Keratinocyte (primary cell): ENCODE measurements at regions not wholly inside any gene's neighbourhood (a gene's known extent, or its start where the extent isn't known, plus 50 kb on each side); places are given as distances from the start of the nearest gene placed in this dataset.

Experiments
- DNase-seq: peaks from one replicate; pipeline ENCODE4 v3.0.0-alpha.2; 2011; ENCODE audit warnings: low read depth, missing footprints, low spot score
- FAIRE-seq: peaks from 2 replicates; lab custom pipeline; 2011; peaks lifted over from hg19 to GRCh38; lab: Jason Lieb, UNC
- H2AFZ ChIP-seq: 2 replicates; pipeline ENCODE4 v1.6.0; 2012; ENCODE audit warnings: low read length, control low read depth, inconsistent platforms; ENCODE audit not compliant: control insufficient read depth
- H3K27ac ChIP-seq: 2 replicates; pipeline ENCODE4 v1.5.1; 2011; ENCODE audit warnings: low read length; ENCODE audit not compliant: control insufficient read depth, insufficient read depth
- H3K27me3 ChIP-seq: 3 replicates; pipeline ENCODE4 v1.6.0; 2011; ENCODE audit warnings: low read length; ENCODE audit not compliant: control insufficient read depth, insufficient read depth; ENCODE audit errors: extremely low read depth
- H3K36me3 ChIP-seq, 2 experiments: 2 replicates in 1 of 2; 3 replicates in 1 of 2; pipeline ENCODE4 v1.5.1; 2011; ENCODE audit warnings: low read length in 2 of 2, mild to moderate bottlenecking in 1 of 2; ENCODE audit not compliant: control insufficient read depth in 2 of 2, insufficient read depth in 2 of 2; ENCODE audit errors: extremely low read depth in 1 of 2
- H3K4me1 ChIP-seq: 3 replicates; pipeline ENCODE4 v1.5.1; 2011; ENCODE audit warnings: low read length; ENCODE audit not compliant: control insufficient read depth, insufficient read depth; ENCODE audit errors: extremely low read depth
- H3K4me2 ChIP-seq: 3 replicates; pipeline ENCODE4 v1.6.0; 2011; ENCODE audit warnings: low read depth, low read length; ENCODE audit not compliant: control insufficient read depth, insufficient read depth; ENCODE audit errors: extremely low read depth
- H3K4me3 ChIP-seq, 3 experiments: fragments of 200-600 bp in 1 of 3; sonication (generic) in 1 of 3; 2 replicates in 2 of 3; 3 replicates in 1 of 3; pipeline ENCODE4 v1.5.1; 2011 to 2016; ENCODE audit warnings: low read length in 3 of 3, mild to moderate bottlenecking in 3 of 3, control low read depth in 2 of 3, inconsistent platforms in 1 of 3, low read depth in 1 of 3, mixed read lengths in 1 of 3, mixed run types in 1 of 3, moderate library complexity in 1 of 3; ENCODE audit not compliant: control insufficient read depth in 2 of 3, insufficient read depth in 2 of 3; ENCODE audit errors: extremely low read depth in 1 of 3
- H3K79me2 ChIP-seq: 2 replicates; pipeline ENCODE4 v1.6.0; 2012; ENCODE audit warnings: low read length; ENCODE audit not compliant: control insufficient read depth, insufficient read depth
- H3K9ac ChIP-seq: 3 replicates; pipeline ENCODE4 v1.6.0; 2011; ENCODE audit warnings: low read length; ENCODE audit not compliant: control insufficient read depth, insufficient read depth; ENCODE audit errors: extremely low read depth
- H3K9me1 ChIP-seq: 3 replicates; pipeline ENCODE4 v1.6.0; 2011; ENCODE audit warnings: low read length; ENCODE audit not compliant: control insufficient read depth, insufficient read depth; ENCODE audit errors: extremely low read depth
- H3K9me3 ChIP-seq: 2 replicates; pipeline ENCODE4 v1.5.1; 2012; ENCODE audit warnings: low read depth, low read length; ENCODE audit not compliant: control insufficient read depth
- H4K20me1 ChIP-seq: 3 replicates; pipeline ENCODE4 v1.6.0; 2011; ENCODE audit warnings: low read length; ENCODE audit not compliant: control insufficient read depth, insufficient read depth; ENCODE audit errors: extremely low read depth
- CTCF ChIP-seq, 3 experiments: IDR thresholded peaks in 1 of 3; conservative IDR thresholded peaks in 1 of 3; optimal IDR thresholded peaks in 1 of 3; 2 replicates in 2 of 3; 3 replicates in 1 of 3; pipeline versions ENCODE3 to v1.5.1; 2011; ENCODE audit warnings: low read length in 3 of 3, mild to moderate bottlenecking in 3 of 3, moderate library complexity in 2 of 3, control low read depth in 1 of 3, inconsistent platforms in 1 of 3; ENCODE audit not compliant: insufficient read depth in 2 of 3; ENCODE audit errors: extremely low read depth in 1 of 3
- EZH2 ChIP-seq: IDR thresholded peaks from one replicate; pipeline ENCODE4 v1.6.1; 2012; ENCODE audit warnings: inconsistent platforms, mild to moderate bottlenecking, low read length, moderate library complexity
- dilution Hi-C: fragments of 300-500 bp; cut with MboI; formaldehyde crosslinking; loops from one replicate; pipeline ENCODE4 v1.7.0; 2020; ENCODE audit warnings: low sequenced_read_pairs; ENCODE audit not compliant: extremely low pct_ligation_motif_present

GRCh38 chr5:68658810-68659372 is 434.9 kb upstream of the SLC30A5 start:
- FAIRE-seq, result no peak

GRCh38 chr5:68659881-68660280 is 433.9 kb upstream of the SLC30A5 start:
- FAIRE-seq (no peak), DNase-seq (no peak)
- no peak for TF ChIP-seq EZH2
- Histone ChIP-seq H3K27ac (no peak overlapping the region), H3K79me2 (no peaks in the 10 kb centered on the region), H3K27me3 (no peaks in the 10 kb centered on the region), H3K9me3 (no peaks in the 10 kb centered on the region), H3K36me3 (no peaks in the 10 kb centered on the region), H3K9ac (no peak overlapping the region), H3K4me2 (no peak overlapping the region), H3K9me1 (no peaks in the 10 kb centered on the region), H3K4me3 (no peak overlapping the region), H3K4me1 (peaks cover 4% of the 10 kb centered on the region), H4K20me1 (no peaks in the 10 kb centered on the region), H2AFZ (no peak overlapping the region)
- dilution Hi-C loops, result no loop called here

More at GRCh38 chr5:68658810-68659372, 434.9 kb upstream of the SLC30A5 start:
- H3K27me3 ChIP-seq, result no peaks in the 10 kb centered on the region
- H3K4me2 ChIP-seq, result no peak overlapping the region
- no peak overlapping the region for H3K9ac ChIP-seq
- no peaks in the 10 kb centered on the region for H3K9me3 ChIP-seq
- H3K27ac ChIP-seq, result no peak overlapping the region
- no peaks in the 10 kb centered on the region for H3K9me1 ChIP-seq
- TF ChIP-seq CTCF (optimal IDR thresholded peaks at IDR 0.05 in 1 of 3, IDR thresholded peaks at IDR 0.05 in 1 of 3, conservative IDR thresholded peaks at IDR 0.05 in 1 of 3; ENCODE audit: extremely low read depth in 1 of 3, insufficient read depth in 2 of 3, low read length in 3 of 3) (no peak), EZH2 (no peak)
- no peaks in the 10 kb centered on the region for H4K20me1 ChIP-seq
- no peaks in the 10 kb centered on the region for H3K36me3 ChIP-seq
- no peak overlapping the region for H2AFZ ChIP-seq
- no peak overlapping the region for H3K4me3 ChIP-seq
- H3K4me1 ChIP-seq, result peaks cover 4% of the 10 kb centered on the region
- no peak for DNase-seq
- H3K79me2 ChIP-seq, result no peaks in the 10 kb centered on the region
- dilution Hi-C loops, result no loop called here

- TF ChIP-seq CTCF (optimal IDR thresholded peaks at IDR 0.05 in 1 of 3, IDR thresholded peaks at IDR 0.05 in 1 of 3, conservative IDR thresholded peaks at IDR 0.05 in 1 of 3; ENCODE audit: extremely low read depth in 1 of 3, insufficient read depth in 2 of 3, low read length in 3 of 3) (peak; percentile 49 to 66 (median 62)), EZH2 (no peak)
- dilution Hi-C loops, result no loop called here
- Histone ChIP-seq H3K4me3 (no peak overlapping the region), H3K27ac (no peak overlapping the region), H3K27me3 (no peaks in the 10 kb centered on the region), H4K20me1 (no peaks in the 10 kb centered on the region), H3K4me2 (no peak overlapping the region), H3K9me1 (no peaks in the 10 kb centered on the region), H3K9ac (no peak overlapping the region), H3K4me1 (peaks cover 4% of the 10 kb centered on the region), H3K9me3 (no peaks in the 10 kb centered on the region), H3K79me2 (no peaks in the 10 kb centered on the region), H3K36me3 (no peaks in the 10 kb centered on the region), H2AFZ (no peak overlapping the region)
- DNase-seq (no peak), FAIRE-seq (no peak)
Observed at GRCh38 chr5:68661237-68661636, 432.6 kb upstream of the SLC30A5 start.
